RWPE2 (cell line): ENCODE measurements at regions not wholly inside any gene's neighbourhood (a gene's known extent, or its start where the extent isn't known, plus 50 kb on each side); places are given as distances from the start of the nearest gene placed in this dataset.

Experiments used
- ATAC-seq: fragments of 200-7000 bp; cut with Tn5 transposase; 3 replicates; pipeline ENCODE4 v1.9.1; 2021; ENCODE audit warnings: low read depth
- DNase-seq: peaks from one replicate; pipeline ENCODE4 v3.0.0-alpha.2; 2020; ENCODE audit warnings: low spot score
- H3K27ac ChIP-seq: fragments of 450-650 bp; 2 replicates; pipeline ENCODE4 v1.5.1; 2017; ENCODE audit warnings: mild to moderate bottlenecking; ENCODE audit not compliant: poor library complexity, severe bottlenecking
- H3K27me3 ChIP-seq: fragments of 250-450 bp; sonication (Bioruptor Pico); 2 replicates; pipeline ENCODE4 v1.5.1; 2021; ENCODE audit warnings: mild to moderate bottlenecking, moderate library complexity; ENCODE audit not compliant: insufficient read depth, poor library complexity, severe bottlenecking
- H3K36me3 ChIP-seq: fragments of 250-450 bp; sonication (Bioruptor Pico); 2 replicates; pipeline ENCODE4 v1.5.1; 2020; ENCODE audit warnings: low read depth, mild to moderate bottlenecking, moderate library complexity
- H3K4me1 ChIP-seq: fragments of 250-450 bp; sonication (Bioruptor Pico); 2 replicates; pipeline ENCODE4 v1.5.1; 2021; ENCODE audit warnings: mild to moderate bottlenecking, moderate library complexity; ENCODE audit not compliant: insufficient read depth, poor library complexity, severe bottlenecking
- H3K4me3 ChIP-seq: fragments of 250-450 bp; sonication (Bioruptor Pico); 2 replicates; pipeline ENCODE4 v1.5.1; 2021; ENCODE audit warnings: mild to moderate bottlenecking, moderate library complexity; ENCODE audit not compliant: severe bottlenecking
- H3K9me3 ChIP-seq: fragments of 250-450 bp; sonication (Bioruptor Pico); 2 replicates; pipeline ENCODE4 v1.5.1; 2021; ENCODE audit warnings: mild to moderate bottlenecking, moderate library complexity; ENCODE audit not compliant: severe bottlenecking
- CTCF ChIP-seq: fragments of 450-650 bp; IDR thresholded peaks from one replicate; pipeline ENCODE4 v1.5.1; 2017; ENCODE audit warnings: mild to moderate bottlenecking, moderate library complexity; ENCODE audit not compliant: poor library complexity, severe bottlenecking

DNA sequence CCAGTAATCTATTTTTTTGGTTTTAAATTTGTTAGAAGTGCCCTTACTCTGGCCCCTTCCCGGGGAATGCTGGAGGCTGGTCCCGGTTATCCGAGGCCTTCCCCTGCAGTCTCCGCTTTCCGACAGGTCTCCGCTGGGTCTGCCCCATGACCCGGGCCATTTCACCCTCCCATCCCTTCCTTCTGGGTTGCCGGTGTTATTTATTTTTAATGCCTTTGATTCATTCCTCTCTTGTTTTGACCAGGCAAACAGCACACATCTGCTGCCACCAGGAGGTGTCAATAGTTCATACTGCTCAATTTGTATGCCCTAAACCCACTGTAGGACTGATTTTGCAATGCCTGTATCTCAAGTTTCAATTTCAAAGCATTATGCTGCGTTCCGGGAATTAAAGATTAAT lies 113.2 kb upstream of the IRX5 start:
- DNase-seq (no peak), ATAC-seq (peak; percentile 31; the same call in 1 of the 3 replicates)
- no peak overlapping the region for H3K4me3 ChIP-seq
- H3K36me3 ChIP-seq = no peaks in the 10 kb centered on the region
- H3K27ac ChIP-seq = no peak overlapping the region
- no peaks in the 10 kb centered on the region for H3K4me1 ChIP-seq
- H3K9me3 ChIP-seq = no peaks in the 10 kb centered on the region
- peak; percentile 41 for TF ChIP-seq CTCF
- no peaks in the 10 kb centered on the region for H3K27me3 ChIP-seq

GRCh38 chr16:54816471-54816870 lies 114.2 kb upstream of the IRX5 start:
- H3K4me1 ChIP-seq = no peaks in the 10 kb centered on the region
- H3K4me3 ChIP-seq = no peak overlapping the region
- H3K27ac ChIP-seq = no peak overlapping the region
- no peak for TF ChIP-seq CTCF
- H3K9me3 ChIP-seq = no peaks in the 10 kb centered on the region
- H3K36me3 ChIP-seq = no peaks in the 10 kb centered on the region
- DNase-seq = no peak
- ATAC-seq = no peak
- H3K27me3 ChIP-seq = no peaks in the 10 kb centered on the region

- no peaks in the 10 kb centered on the region for H3K9me3 ChIP-seq
- H3K27ac ChIP-seq = no peak overlapping the region
- no peak overlapping the region for H3K4me3 ChIP-seq
- no peak for TF ChIP-seq CTCF
- no peaks in the 10 kb centered on the region for H3K36me3 ChIP-seq
- ATAC-seq (no peak), DNase-seq (no peak)
- H3K27me3 ChIP-seq = no peaks in the 10 kb centered on the region
- no peaks in the 10 kb centered on the region for H3K4me1 ChIP-seq
Observed at GRCh38 chr16:54815177-54815576, 115.5 kb upstream of the IRX5 start.

DNA sequence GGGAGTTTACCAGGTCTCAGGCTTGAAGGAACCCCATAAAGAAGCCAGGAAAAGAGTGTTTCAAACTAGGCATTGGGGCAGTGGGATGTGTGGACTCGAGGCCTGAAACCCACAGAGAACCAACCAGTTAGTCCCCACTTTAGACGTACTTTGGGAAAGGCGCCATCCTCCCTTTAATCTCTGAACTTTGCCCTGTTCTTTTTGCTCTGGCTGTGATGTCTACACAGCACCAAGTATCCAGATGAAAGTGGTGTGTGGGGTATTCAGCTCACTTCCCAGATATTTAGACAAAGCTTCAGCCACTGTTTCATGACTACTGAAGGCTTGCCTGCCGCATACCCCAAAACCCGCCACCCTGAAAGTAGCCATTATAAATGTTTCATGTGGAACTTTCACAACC lies 116.9 kb upstream of the IRX5 start:
- H3K36me3 ChIP-seq = no peaks in the 10 kb centered on the region
- no peaks in the 10 kb centered on the region for H3K9me3 ChIP-seq
- TF ChIP-seq CTCF = no peak
- no peaks in the 10 kb centered on the region for H3K27me3 ChIP-seq
- DNase-seq (no peak), ATAC-seq (no peak)
- no peaks in the 10 kb centered on the region for H3K4me1 ChIP-seq
- H3K4me3 ChIP-seq = no peak overlapping the region
- no peak overlapping the region for H3K27ac ChIP-seq

- Histone ChIP-seq H3K27me3 (no peaks in the 10 kb centered on the region), H3K27ac (no peak overlapping the region), H3K4me3 (no peak overlapping the region), H3K4me1 (no peaks in the 10 kb centered on the region), H3K9me3 (no peaks in the 10 kb centered on the region), H3K36me3 (no peaks in the 10 kb centered on the region)
- ATAC-seq (no peak), DNase-seq (no peak)
- TF ChIP-seq CTCF = peak; percentile 35
Observed at GRCh38 chr16:54812229-54812628, 118.4 kb upstream of the IRX5 start.
